SKM-1 treated with dmso at 0.1 percent for 144 hours (cell line): ENCODE measurements at regions not wholly inside any gene's neighbourhood (a gene's known extent, or its start where the extent isn't known, plus 50 kb on each side); places are given as distances from the start of the nearest gene placed in this dataset.
"Not testable (repeated sequence)": the region's sequence is repeated elsewhere in the genome, so short reads cannot be mapped to it uniquely, and the experiment has no call there.

ENCODE experiments used
- DNase-seq: peaks from one replicate; lab custom pipeline; 2025; ENCODE audit not compliant: unreplicated experiment; lab: John Stamatoyannopoulos, UW

GRCh38 chr22:25348996-25349395 is 129.6 kb downstream of the CRYBB2 start:
- DNase-seq = not testable (repeated sequence)

GRCh38 chr22:25350551-25350971 is 131.1 kb downstream of the CRYBB2 start:
- no peak for DNase-seq

- DNase-seq = no peak
These were observed 132.3 kb downstream of the CRYBB2 start for GRCh38 chr22:25351631-25352293.

- no peak for DNase-seq
These were observed 132.8 kb downstream of the CRYBB2 start for GRCh38 chr22:25352294-25352680.

GRCh38 chr22:25353516-25354445 is 134.3 kb downstream of the CRYBB2 start:
- no peak for DNase-seq

GRCh38 chr22:25354456-25354855 is 135.0 kb downstream of the CRYBB2 start:
- no peak for DNase-seq

- no peak for DNase-seq
These were observed 137.7 kb downstream of the CRYBB2 start for GRCh38 chr22:25357132-25357455.

GRCh38 chr22:25357606-25358420 is 138.4 kb downstream of the CRYBB2 start:
- DNase-seq = no peak

- DNase-seq = no peak
These were observed 139.2 kb downstream of the CRYBB2 start for GRCh38 chr22:25358421-25359170.

GRCh38 chr22:25359601-25360261 is 140.3 kb downstream of the CRYBB2 start:
- DNase-seq = no peak

- no peak for DNase-seq
These were observed 141.0 kb downstream of the CRYBB2 start for GRCh38 chr22:25360411-25360810.

- DNase-seq = no peak
These were observed 141.6 kb downstream of the CRYBB2 start for GRCh38 chr22:25360891-25361645.

GRCh38 chr22:25361899-25362214 is 142.4 kb downstream of the CRYBB2 start:
- DNase-seq = no peak

- DNase-seq = peak; percentile 38
These were observed 142.9 kb downstream of the CRYBB2 start for GRCh38 chr22:25362215-25362882.

GRCh38 chr22:25362883-25363240 is 143.4 kb downstream of the CRYBB2 start:
- no peak for DNase-seq

GRCh38 chr22:25363474-25363873 is 144.0 kb downstream of the CRYBB2 start:
- DNase-seq = no peak

GRCh38 chr22:25364281-25364680 is 144.8 kb downstream of the CRYBB2 start:
- DNase-seq = no peak

- no peak for DNase-seq
These were observed 145.3 kb downstream of the CRYBB2 start for GRCh38 chr22:25364736-25365241.
